ENCODE measurements at regions not wholly inside any gene's neighbourhood (a gene's known extent, or its start where the extent isn't known, plus 50 kb on each side); places are given as distances from the start of the nearest gene placed in this dataset.

GRCh38 chr12:40561395-40561966 is 130.8 kb upstream of the CNTN1 start:
- Histone ChIP-seq H3K4me1 (no peaks in the 10 kb centered on the region), H3K27me3 (no peaks in the 10 kb centered on the region), H3K27ac (no peak overlapping the region), H3K4me3 (no peak overlapping the region), H3K9me3 (no peaks in the 10 kb centered on the region), H3K36me3 (no peaks in the 10 kb centered on the region)
- TF ChIP-seq CTCF (IDR thresholded peaks at IDR 0.05) = no peak
- no peak for TF ChIP-seq POLR2A (IDR thresholded peaks at IDR 0.05)
- no peak for ATAC-seq
- WGBS (ENCODE audit: insufficient coverage, low coverage, low lambda C conversion rate, missing lambda C conversion rate) = 53% methylated on average over 4 of the region's 4 CpGs
- intact Hi-C loops (cut with DNase I) = no loop called here
- no peak for DNase-seq

GRCh38 chr12:40565029-40565633 is 127.1 kb upstream of the CNTN1 start:
- H3K4me1 ChIP-seq = no peaks in the 10 kb centered on the region
- TF ChIP-seq POLR2A (IDR thresholded peaks at IDR 0.05) (no peak), CTCF (IDR thresholded peaks at IDR 0.05) (no peak)
- 65% methylated on average over 5 of the region's 5 CpGs for WGBS (ENCODE audit: insufficient coverage, low coverage, low lambda C conversion rate, missing lambda C conversion rate)
- no peak for DNase-seq
- H3K27me3 ChIP-seq = no peaks in the 10 kb centered on the region
- no peak for ATAC-seq
- H3K9me3 ChIP-seq = no peaks in the 10 kb centered on the region
- no peak overlapping the region for H3K4me3 ChIP-seq
- no peaks in the 10 kb centered on the region for H3K36me3 ChIP-seq
- intact Hi-C loops (cut with DNase I) = no loop called here
- H3K27ac ChIP-seq = no peak overlapping the region

- Histone ChIP-seq H3K27ac (no peak overlapping the region), H3K4me3 (no peak overlapping the region), H3K36me3 (no peaks in the 10 kb centered on the region), H3K9me3 (no peaks in the 10 kb centered on the region), H3K27me3 (no peaks in the 10 kb centered on the region), H3K4me1 (no peaks in the 10 kb centered on the region)
- ATAC-seq = no peak
- TF ChIP-seq POLR2A (IDR thresholded peaks at IDR 0.05) (no peak), CTCF (IDR thresholded peaks at IDR 0.05) (no peak)
- intact Hi-C loops (cut with DNase I) = no loop called here
- DNase-seq = no peak
- 64% methylated on average over 1 of the region's 1 CpG for WGBS (ENCODE audit: insufficient coverage, low coverage, low lambda C conversion rate, missing lambda C conversion rate)
Observed at GRCh38 chr12:40566271-40566670, 126.0 kb upstream of the CNTN1 start.

- WGBS (ENCODE audit: insufficient coverage, low coverage, low lambda C conversion rate, missing lambda C conversion rate) = 15% methylated on average over 1 of the region's 1 CpG
- TF ChIP-seq POLR2A (IDR thresholded peaks at IDR 0.05) = no peak
- TF ChIP-seq CTCF (IDR thresholded peaks at IDR 0.05) = no peak
- DNase-seq (no peak), ATAC-seq (no peak)
- H3K4me3 ChIP-seq = no peak overlapping the region
- H3K9me3 ChIP-seq = no peaks in the 10 kb centered on the region
- intact Hi-C loops (cut with DNase I) = no loop called here
- H3K27me3 ChIP-seq = no peaks in the 10 kb centered on the region
- no peaks in the 10 kb centered on the region for H3K36me3 ChIP-seq
- H3K27ac ChIP-seq = no peak overlapping the region
- no peaks in the 10 kb centered on the region for H3K4me1 ChIP-seq
Observed at GRCh38 chr12:40569626-40570179, 122.5 kb upstream of the CNTN1 start.
